HFF-Myc (cell line): ENCODE measurements at regions not wholly inside any gene's neighbourhood (a gene's known extent, or its start where the extent isn't known, plus 50 kb on each side); places are given as distances from the start of the nearest gene placed in this dataset.

Experiments used
- DNase-seq: peaks from one replicate; pipeline ENCODE4 v3.0.0-alpha.2; 2011; ENCODE audit warnings: low read depth; ENCODE audit errors: extremely low read depth
- H3K4me3 ChIP-seq: replicated peaks from 2 replicates; pipeline ENCODE4 v1.5.1; 2011; ENCODE audit warnings: low read depth, mild to moderate bottlenecking, control low read depth, low read length
- TF ChIP-seq, protein P1 (sequence below): IDR thresholded peaks from 2 replicates; pipeline ENCODE4 v1.5.1; 2012; ENCODE audit warnings: mild to moderate bottlenecking, low read depth, low read length, control low read depth; ENCODE audit errors: missing control alignments

DNA sequence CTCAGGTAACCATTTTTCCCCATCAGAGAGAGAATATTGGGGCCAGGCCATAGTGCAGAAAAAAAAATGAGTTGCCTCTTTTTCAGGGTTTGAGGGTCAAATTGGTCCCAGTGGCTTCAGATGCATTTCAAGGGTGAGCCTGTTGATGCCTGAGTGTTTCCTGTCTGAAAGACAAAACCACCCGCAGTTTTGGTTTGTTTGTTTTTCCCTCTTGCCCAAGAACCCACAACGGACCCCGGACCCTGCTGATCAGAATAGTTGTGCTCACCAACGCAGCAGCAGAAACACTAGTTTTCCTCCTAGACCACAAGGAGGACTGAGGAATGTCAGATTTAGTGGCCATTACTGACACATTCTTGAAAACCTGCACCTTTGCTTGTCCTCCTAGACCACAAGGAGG, 1433.1 kb downstream of the PLA2G4A start:
- DNase-seq, result no peak
- no peak overlapping the region for H3K4me3 ChIP-seq
- TF ChIP-seq, protein P1, sequence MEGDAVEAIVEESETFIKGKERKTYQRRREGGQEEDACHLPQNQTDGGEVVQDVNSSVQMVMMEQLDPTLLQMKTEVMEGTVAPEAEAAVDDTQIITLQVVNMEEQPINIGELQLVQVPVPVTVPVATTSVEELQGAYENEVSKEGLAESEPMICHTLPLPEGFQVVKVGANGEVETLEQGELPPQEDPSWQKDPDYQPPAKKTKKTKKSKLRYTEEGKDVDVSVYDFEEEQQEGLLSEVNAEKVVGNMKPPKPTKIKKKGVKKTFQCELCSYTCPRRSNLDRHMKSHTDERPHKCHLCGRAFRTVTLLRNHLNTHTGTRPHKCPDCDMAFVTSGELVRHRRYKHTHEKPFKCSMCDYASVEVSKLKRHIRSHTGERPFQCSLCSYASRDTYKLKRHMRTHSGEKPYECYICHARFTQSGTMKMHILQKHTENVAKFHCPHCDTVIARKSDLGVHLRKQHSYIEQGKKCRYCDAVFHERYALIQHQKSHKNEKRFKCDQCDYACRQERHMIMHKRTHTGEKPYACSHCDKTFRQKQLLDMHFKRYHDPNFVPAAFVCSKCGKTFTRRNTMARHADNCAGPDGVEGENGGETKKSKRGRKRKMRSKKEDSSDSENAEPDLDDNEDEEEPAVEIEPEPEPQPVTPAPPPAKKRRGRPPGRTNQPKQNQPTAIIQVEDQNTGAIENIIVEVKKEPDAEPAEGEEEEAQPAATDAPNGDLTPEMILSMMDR, result no peak

DNA sequence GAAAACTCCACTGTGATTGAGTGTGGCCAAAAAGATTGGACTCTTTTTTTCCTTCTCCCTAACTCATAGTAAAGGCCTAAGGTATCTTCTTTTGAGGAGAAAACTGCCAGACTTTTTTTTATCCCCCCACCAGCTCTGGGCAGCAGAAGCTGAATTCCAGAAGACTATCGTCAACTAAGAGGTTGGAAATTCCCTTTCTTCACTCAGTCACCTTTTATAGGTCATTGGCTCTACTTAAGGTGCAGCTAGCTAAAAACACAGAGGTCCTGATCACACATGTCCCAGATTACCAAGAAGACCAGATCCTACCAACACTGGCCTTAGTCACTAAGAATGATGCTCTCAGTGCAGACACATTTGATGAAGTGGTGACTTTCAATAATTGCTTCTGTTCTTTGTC, 1441.2 kb downstream of the PLA2G4A start:
- H3K4me3 ChIP-seq, result no peak overlapping the region
- DNase-seq, result no peak
- TF ChIP-seq, protein P1, result no peak

DNA sequence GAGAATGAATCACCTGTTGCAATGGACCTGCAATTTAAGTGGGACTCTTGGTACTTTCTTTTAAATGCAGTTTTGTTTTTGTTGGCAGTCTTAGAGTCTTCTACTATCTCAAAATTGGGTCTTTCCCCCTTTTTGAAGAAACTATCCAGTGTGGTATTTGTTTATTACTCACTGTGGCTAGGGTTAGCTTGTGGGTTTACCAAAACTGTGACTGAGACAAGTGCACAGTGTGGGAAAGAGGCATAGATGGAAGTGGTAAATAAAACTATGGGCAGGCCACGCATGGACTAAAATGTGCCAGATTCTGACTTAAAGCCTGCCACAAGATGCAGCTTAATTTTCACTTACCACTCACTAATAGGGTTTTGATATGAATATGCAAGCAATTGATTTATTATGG, 1441.7 kb downstream of the PLA2G4A start:
- DNase-seq, result no peak
- H3K4me3 ChIP-seq, result no peak overlapping the region
- TF ChIP-seq, protein P1, result no peak

DNA sequence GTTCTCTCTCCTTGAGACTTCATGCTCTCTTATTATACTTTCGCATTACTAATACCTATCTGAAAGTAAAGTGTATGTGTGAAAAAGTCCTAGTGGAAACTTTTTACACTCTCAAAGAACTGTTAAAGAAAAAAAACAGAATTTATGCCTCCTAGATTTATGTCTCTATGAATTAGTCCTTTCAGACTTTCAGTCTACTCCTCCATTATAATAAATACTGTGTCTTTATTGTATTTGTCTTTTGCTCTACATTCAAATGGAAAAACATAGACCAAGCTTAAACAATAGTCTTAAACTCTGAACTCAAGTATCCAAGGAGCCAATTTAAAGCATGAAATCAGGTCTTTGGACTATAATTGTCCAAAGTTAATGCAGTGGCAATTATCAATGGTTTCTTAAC, 1449.0 kb downstream of the PLA2G4A start:
- TF ChIP-seq, protein P1, result no peak
- H3K4me3 ChIP-seq, result no peak overlapping the region
- no peak for DNase-seq

DNA sequence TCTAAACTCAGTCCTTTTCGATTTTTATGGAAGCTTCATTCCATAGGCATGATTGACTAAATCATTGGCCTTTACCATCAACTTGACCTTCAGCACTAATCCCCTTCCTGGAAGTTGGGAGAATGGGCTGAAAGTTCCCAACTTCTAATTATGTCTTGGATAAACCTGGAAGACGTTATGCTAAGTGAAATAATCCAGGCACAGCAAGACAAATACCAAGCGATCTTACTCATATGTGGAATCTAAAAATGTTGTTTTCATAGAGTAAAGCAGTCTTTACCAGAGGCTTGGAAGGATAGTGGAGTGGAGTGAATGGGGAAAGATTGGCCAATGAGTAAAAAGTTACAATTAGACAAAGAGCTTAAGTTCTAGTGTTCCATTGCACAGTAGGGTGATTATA, 1453.2 kb downstream of the PLA2G4A start:
- DNase-seq, result no peak
- TF ChIP-seq, protein P1, result no peak
- H3K4me3 ChIP-seq, result no peak overlapping the region

DNA sequence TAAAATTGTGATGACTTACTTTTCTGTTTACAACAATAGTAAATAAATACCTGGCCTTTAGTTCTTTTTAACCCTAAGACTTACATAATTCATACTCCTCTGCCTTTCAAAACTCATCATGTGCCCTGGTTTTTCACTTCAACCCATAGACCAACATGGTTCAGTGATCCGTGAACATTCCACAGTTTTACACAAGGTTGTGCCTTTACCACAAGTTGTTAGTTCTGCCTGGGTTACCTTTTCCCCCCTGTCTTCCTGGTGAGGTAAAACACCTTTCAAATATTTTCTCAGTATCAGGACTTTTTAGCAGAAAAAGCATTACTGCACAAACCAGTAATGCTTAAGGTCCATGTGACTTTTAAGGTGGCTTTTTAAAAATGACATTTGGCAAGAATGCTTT, 1466.4 kb downstream of the PLA2G4A start:
- TF ChIP-seq, protein P1, result no peak
- no peak for DNase-seq

DNA sequence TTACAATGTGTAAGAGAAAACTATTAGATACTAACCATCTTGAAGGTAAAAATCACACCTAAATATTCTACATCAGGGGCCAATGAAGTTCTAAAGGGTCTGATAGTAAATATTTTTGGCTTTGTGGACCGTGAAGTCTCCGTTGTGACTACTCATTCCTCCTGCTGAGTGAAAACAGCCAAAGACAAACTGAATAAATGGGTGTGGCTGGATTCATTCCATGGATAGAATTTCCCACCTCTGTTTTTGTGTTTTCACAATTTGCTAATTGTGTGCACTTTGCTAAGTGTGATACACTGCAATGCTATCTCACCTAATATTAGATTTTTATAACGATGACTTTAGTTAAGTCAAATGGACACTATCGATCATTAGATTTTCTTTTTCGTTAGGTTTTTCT, 1474.0 kb downstream of the PLA2G4A start:
- no peak overlapping the region for H3K4me3 ChIP-seq
- no peak for DNase-seq
- TF ChIP-seq, protein P1, result no peak

More for the DNA sequence above, 1466.4 kb downstream of the PLA2G4A start:
- no peak overlapping the region for H3K4me3 ChIP-seq
